IMR-90 (cell line): ENCODE measurements at regions not wholly inside any gene's neighbourhood (a gene's known extent, or its start where the extent isn't known, plus 50 kb on each side); places are given as distances from the start of the nearest gene placed in this dataset.

Source experiments
- ATAC-seq: fragments of 200-7000 bp; cut with Tn5 transposase; 2 replicates; pipeline ENCODE4 v1.9.1; 2020; ENCODE audit warnings: low read depth, mild to moderate bottlenecking, moderate library complexity
- BruUV-seq: library from RNA; stranded (reverse); fragments of 400-500 nt; replicated peaks from 2 replicates; lab custom pipeline; 2021; lab: Mats Ljungman, UMichigan
- CTCF ChIA-PET: fragments of 300-600 bp; formaldehyde crosslinking; extraction: SDS; loops from one replicate; lab custom pipeline; 2021; ENCODE audit warnings: antibody characterized with exemption; lab: Yijun Ruan, JAX
- POLR2A ChIA-PET: fragments of 300-600 bp; sonication (Branson Sonifier 250); formaldehyde crosslinking; loops from one replicate; lab custom pipeline; 2022; ENCODE audit warnings: antibody characterized with exemption; ENCODE audit not compliant: unreplicated experiment; lab: Charles Lee
- DNase-seq: peaks from one replicate; pipeline ENCODE4 v3.0.0; 2013
- H2AFZ ChIP-seq: replicated peaks from 2 replicates; pipeline ENCODE3; 2013; ENCODE audit warnings: low read length, mild to moderate bottlenecking; ENCODE audit not compliant: poor library complexity
- H2AK5ac ChIP-seq: 2 replicates; pipeline ENCODE4 v1.6.1; 2013; ENCODE audit warnings: low read depth, low read length, inconsistent platforms
- H2AK9ac ChIP-seq: replicated peaks from 2 replicates; pipeline ENCODE3; 2013; ENCODE audit warnings: mild to moderate bottlenecking, low read depth, low read length, moderate library complexity; ENCODE audit not compliant: poor library complexity
- H2BK120ac ChIP-seq: 2 replicates; pipeline ENCODE4 v1.6.1; 2013; ENCODE audit warnings: low read depth, low read length, inconsistent platforms
- H2BK15ac ChIP-seq: 3 replicates; pipeline ENCODE4 v1.6.1; 2013; ENCODE audit warnings: low read depth, low read length, inconsistent platforms
- H2BK20ac ChIP-seq: 2 replicates; pipeline ENCODE4 v1.6.1; 2013; ENCODE audit warnings: low read depth, mild to moderate bottlenecking, inconsistent platforms, low read length, moderate library complexity
- H2BK5ac ChIP-seq: 2 replicates; pipeline ENCODE4 v1.6.1; 2013; ENCODE audit warnings: mild to moderate bottlenecking, low read depth, low read length, inconsistent platforms; ENCODE audit not compliant: poor library complexity, severe bottlenecking
- H3K14ac ChIP-seq: replicated peaks from 2 replicates; pipeline ENCODE4 v1.6.1; 2013; ENCODE audit warnings: low read depth, low read length, inconsistent platforms
- H3K18ac ChIP-seq: 2 replicates; pipeline ENCODE4 v1.6.1; 2013; ENCODE audit warnings: low read depth, low read length, control low read depth
- H3K23ac ChIP-seq: 2 replicates; pipeline ENCODE4 v1.6.1; 2013; ENCODE audit warnings: low read depth, low read length, inconsistent platforms
- H3K27ac ChIP-seq: 2 replicates; pipeline ENCODE4 v1.5.1; 2013; ENCODE audit warnings: mild to moderate bottlenecking, control low read depth, low read length; ENCODE audit not compliant: insufficient read depth
- H3K27me3 ChIP-seq: 2 replicates; pipeline ENCODE4 v1.6.1; 2013; ENCODE audit warnings: low read length; ENCODE audit not compliant: control insufficient read depth, insufficient read depth
- H3K36me3 ChIP-seq: 2 replicates; pipeline ENCODE4 v1.6.1; 2013; ENCODE audit warnings: low read length, mixed read lengths; ENCODE audit not compliant: control insufficient read depth, insufficient read depth
- H3K4ac ChIP-seq: 2 replicates; pipeline ENCODE4 v1.6.1; 2013; ENCODE audit warnings: low read depth, low read length, inconsistent platforms
- H3K4me1 ChIP-seq: 2 replicates; pipeline ENCODE4 v1.6.1; 2013; ENCODE audit warnings: low read length, mixed read lengths; ENCODE audit not compliant: control insufficient read depth, insufficient read depth
- H3K4me2 ChIP-seq: 2 replicates; pipeline ENCODE4 v1.6.1; 2013; ENCODE audit warnings: low read depth, mild to moderate bottlenecking, control low read depth, low read length, moderate library complexity
- H3K4me3 ChIP-seq: 2 replicates; pipeline ENCODE4 v1.5.1; 2013; ENCODE audit warnings: low read depth, mild to moderate bottlenecking, control low read depth, low read length, moderate library complexity; ENCODE audit not compliant: insufficient read depth
- H3K56ac ChIP-seq: 2 replicates; pipeline ENCODE4 v1.6.1; 2013; ENCODE audit warnings: low read length, inconsistent platforms; ENCODE audit not compliant: insufficient read depth; ENCODE audit errors: extremely low read depth
- H3K79me1 ChIP-seq, 2 experiments: 2 replicates each; pipeline ENCODE4 v1.6.1; 2013; ENCODE audit warnings: low read length in 2 of 2, inconsistent platforms in 1 of 2, low read depth in 1 of 2
- H3K9ac ChIP-seq: 2 replicates; pipeline ENCODE4 v1.6.1; 2013; ENCODE audit warnings: low read depth, low read length, control low read depth
- H3K9me1 ChIP-seq: 2 replicates; pipeline ENCODE4 v1.6.1; 2013; ENCODE audit warnings: low read length, inconsistent platforms; ENCODE audit not compliant: insufficient read depth
- H3K9me3 ChIP-seq: 2 replicates; pipeline ENCODE4 v1.6.1; 2013; ENCODE audit warnings: low read length; ENCODE audit not compliant: control insufficient read depth, insufficient read depth
- H4K20me1 ChIP-seq: 2 replicates; pipeline ENCODE4 v1.6.1; 2013; ENCODE audit warnings: low read length, inconsistent platforms; ENCODE audit not compliant: insufficient read depth
- H4K5ac ChIP-seq: 2 replicates; pipeline ENCODE4 v1.6.1; 2013; ENCODE audit warnings: mild to moderate bottlenecking, low read depth, low read length, control low read depth
- H4K8ac ChIP-seq, 2 experiments: 2 replicates each; pipeline ENCODE4 v1.6.1; 2013; ENCODE audit warnings: low read depth in 2 of 2, low read length in 2 of 2, control low read depth in 1 of 2, inconsistent platforms in 1 of 2
- H4K91ac ChIP-seq: 2 replicates; pipeline ENCODE4 v1.6.1; 2013; ENCODE audit warnings: low read depth, low read length, inconsistent platforms; ENCODE audit not compliant: insufficient read depth
- CHD1 ChIP-seq: IDR thresholded peaks from 2 replicates; pipeline ENCODE4 v1.6.1; 2012; ENCODE audit warnings: low read depth, low read length, improper control_type of control experiment
- ELK1 ChIP-seq: fragments of 150-350 bp; IDR thresholded peaks from 2 replicates; pipeline ENCODE4 v1.6.1; 2016; ENCODE audit warnings: low read depth, mild to moderate bottlenecking, low read length, moderate library complexity, borderline replicate concordance
- MAFK ChIP-seq: IDR thresholded peaks from 2 replicates; pipeline ENCODE4 v1.6.1; 2012; ENCODE audit warnings: low read depth, low read length, improper control_type of control experiment
- MAZ ChIP-seq: IDR thresholded peaks from 2 replicates; pipeline ENCODE4 v1.6.1; 2012; ENCODE audit warnings: low read depth, mild to moderate bottlenecking, low read length, improper control_type of control experiment, moderate library complexity, borderline replicate concordance
- RAD21 ChIP-seq: IDR thresholded peaks from 2 replicates; pipeline ENCODE4 v1.6.1; 2012; ENCODE audit warnings: low read length, improper control_type of control experiment
- USF2 ChIP-seq: fragments of 150-350 bp; IDR thresholded peaks from 2 replicates; pipeline ENCODE4 v1.6.1; 2017; ENCODE audit warnings: mild to moderate bottlenecking, antibody characterized with exemption, low read length, low read depth
- WGBS, 2 experiments: methylation state at CpG; one replicate each; pipeline versions ENCODE4 v1.1.5 to v1.1.7; 2013; ENCODE audit warnings: missing lambda C conversion rate in 2 of 2; ENCODE audit not compliant: insufficient read length in 1 of 2; ENCODE audit errors: extremely low coverage in 2 of 2; 5-methylcytosine and 5-hydroxymethylcytosine counted together
- dilution Hi-C: fragments of 300-500 bp; cut with HindIII; formaldehyde crosslinking; loops from one replicate; pipeline ENCODE4 v1.14.3; 2018; ENCODE audit warnings: low sequenced_read_pairs; ENCODE audit not compliant: unreplicated experiment
- in situ Hi-C: fragments of 300-500 bp; cut with MboI; formaldehyde crosslinking; loops from 3 replicates; pipeline ENCODE4 v1.14.3; 2019; ENCODE audit warnings: low sequenced_read_pairs, inconsistent platforms, mixed read lengths
- intact Hi-C: fragments of 100-400 bp; cut with micrococcal nuclease; formaldehyde crosslinking; loops from 2 replicates; pipeline ENCODE4 v1.10.0; 2022

GRCh38 chr1:30462826-30463425 lies 260.5 kb downstream of the MATN1 start:
- WGBS, 2 experiments = 48% methylated on average over 3 of the region's 10 CpGs; no CpG with 5 or more reads in 1 of the 2 experiments
- Histone ChIP-seq H3K79me1 (no peaks in the 10 kb centered on the region), H2BK120ac (no peak overlapping the region), H3K4me2 (no peak overlapping the region), H3K23ac (no peak overlapping the region), H2AK9ac (no peak overlapping the region), H2AK5ac (no peak overlapping the region), H3K36me3 (no peaks in the 10 kb centered on the region), H3K4me3 (no peak overlapping the region), H3K9me1 (no peaks in the 10 kb centered on the region), H3K27me3 (no peaks in the 10 kb centered on the region), H2BK15ac (no peak overlapping the region), H2BK20ac (no peak overlapping the region), H3K4me1 (no peaks in the 10 kb centered on the region), H3K9me3 (peaks cover 9% of the 10 kb centered on the region; the same call in 1 of the 2 replicates), H4K20me1 (no peaks in the 10 kb centered on the region), H3K4ac (no peak overlapping the region), H3K27ac (no peak overlapping the region), H2AFZ (no peak overlapping the region), H4K8ac (no peak overlapping the region), H3K14ac (no peak overlapping the region), H4K5ac (no peak overlapping the region), H2BK5ac (no peak overlapping the region), H4K91ac (no peak overlapping the region), H3K18ac (no peak overlapping the region), H3K9ac (no peak overlapping the region), H3K56ac (no peak overlapping the region)
- ChIA-PET POLR2A (no interaction called here), CTCF (no interaction called here)
- DNase-seq (no peak), ATAC-seq (no peak)
- BruUV-seq = no TSS peak
- intact Hi-C loops (no loop called here), in situ Hi-C loops (no loop called here), dilution Hi-C loops (no loop called here)
- no peak for TF ChIP-seq RAD21
- no peak for TF ChIP-seq MAZ
- no peak for TF ChIP-seq ELK1
- TF ChIP-seq CHD1 = no peak
- no peak for TF ChIP-seq MAFK
- no peak for TF ChIP-seq USF2
